NB4 (cell line): ENCODE measurements at regions not wholly inside any gene's neighbourhood (a gene's known extent, or its start where the extent isn't known, plus 50 kb on each side); places are given as distances from the start of the nearest gene placed in this dataset.

ENCODE experiments used
- DNase-seq: peaks from one replicate; pipeline ENCODE4 v3.0.0; 2010; ENCODE audit warnings: low read depth
- H3K4me3 ChIP-seq: one replicate; pipeline ENCODE4 v1.5.1; 2011; ENCODE audit warnings: mild to moderate bottlenecking, low read depth, low read length, moderate library complexity
- MYC ChIP-seq: IDR thresholded peaks from 2 replicates; pipeline ENCODE4 v1.6.1; 2011; ENCODE audit warnings: low read depth, low read length
- POLR2A ChIP-seq: IDR thresholded peaks from 2 replicates; pipeline ENCODE4 v1.6.1; 2011; ENCODE audit warnings: mild to moderate bottlenecking; ENCODE audit not compliant: insufficient read length; ENCODE audit errors: extremely low read depth
- TF ChIP-seq, protein P1 (sequence below): IDR thresholded peaks from one replicate; pipeline ENCODE4 v1.5.1; 2012; ENCODE audit warnings: low read depth, low read length
- TF ChIP-seq, protein P2 (sequence below): IDR thresholded peaks from 2 replicates; pipeline ENCODE4 v1.6.1; 2011; ENCODE audit warnings: low read depth, low read length

DNA sequence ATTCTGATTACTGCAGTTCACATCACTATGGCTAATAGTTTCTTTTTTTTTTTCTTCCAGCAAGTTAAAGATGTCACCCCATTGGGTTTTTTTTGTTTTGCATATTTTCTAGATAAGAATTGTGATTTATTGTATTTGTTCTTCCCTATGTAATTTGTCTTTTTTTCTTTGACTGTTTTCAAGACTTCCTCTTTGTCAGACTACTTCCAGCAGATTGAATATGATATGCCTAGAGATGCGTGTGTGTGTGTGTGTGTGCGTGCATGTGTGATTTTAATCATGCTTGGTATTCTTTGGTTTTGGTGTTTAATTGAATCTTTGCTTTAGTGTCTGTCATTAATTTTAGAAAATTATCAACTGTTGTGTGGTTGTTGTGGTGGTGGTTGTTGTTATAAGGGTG, 166.7 kb upstream of the SLC39A10 start:
- H3K4me3 ChIP-seq, result no peak overlapping the region
- DNase-seq, result peak; percentile 54
- TF ChIP-seq, protein P1, sequence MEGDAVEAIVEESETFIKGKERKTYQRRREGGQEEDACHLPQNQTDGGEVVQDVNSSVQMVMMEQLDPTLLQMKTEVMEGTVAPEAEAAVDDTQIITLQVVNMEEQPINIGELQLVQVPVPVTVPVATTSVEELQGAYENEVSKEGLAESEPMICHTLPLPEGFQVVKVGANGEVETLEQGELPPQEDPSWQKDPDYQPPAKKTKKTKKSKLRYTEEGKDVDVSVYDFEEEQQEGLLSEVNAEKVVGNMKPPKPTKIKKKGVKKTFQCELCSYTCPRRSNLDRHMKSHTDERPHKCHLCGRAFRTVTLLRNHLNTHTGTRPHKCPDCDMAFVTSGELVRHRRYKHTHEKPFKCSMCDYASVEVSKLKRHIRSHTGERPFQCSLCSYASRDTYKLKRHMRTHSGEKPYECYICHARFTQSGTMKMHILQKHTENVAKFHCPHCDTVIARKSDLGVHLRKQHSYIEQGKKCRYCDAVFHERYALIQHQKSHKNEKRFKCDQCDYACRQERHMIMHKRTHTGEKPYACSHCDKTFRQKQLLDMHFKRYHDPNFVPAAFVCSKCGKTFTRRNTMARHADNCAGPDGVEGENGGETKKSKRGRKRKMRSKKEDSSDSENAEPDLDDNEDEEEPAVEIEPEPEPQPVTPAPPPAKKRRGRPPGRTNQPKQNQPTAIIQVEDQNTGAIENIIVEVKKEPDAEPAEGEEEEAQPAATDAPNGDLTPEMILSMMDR, result no peak
- no peak for TF ChIP-seq MYC

DNA sequence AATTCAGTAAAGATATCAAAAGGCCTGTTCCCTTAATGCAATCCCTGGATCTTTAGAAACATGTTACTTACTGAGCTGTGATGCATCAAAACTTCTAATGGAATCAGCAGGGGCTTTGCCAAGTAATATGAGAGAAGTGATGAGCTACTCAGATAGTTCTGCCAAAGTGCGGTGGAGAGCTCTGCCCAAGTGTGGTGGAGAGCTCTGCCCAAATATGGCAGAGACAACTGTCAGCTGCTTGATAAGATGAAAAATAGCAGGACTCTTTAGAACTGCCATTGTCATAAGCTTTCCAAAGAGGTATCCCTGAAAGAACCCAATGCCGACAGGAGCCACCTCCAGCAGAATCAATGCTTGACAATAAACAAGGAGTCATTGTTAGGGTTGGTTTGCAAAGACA, 167.9 kb upstream of the SLC39A10 start:
- DNase-seq, result no peak
- H3K4me3 ChIP-seq, result no peak overlapping the region
- TF ChIP-seq, protein P1, result no peak
- TF ChIP-seq MYC, result no peak
- TF ChIP-seq, protein P2, sequence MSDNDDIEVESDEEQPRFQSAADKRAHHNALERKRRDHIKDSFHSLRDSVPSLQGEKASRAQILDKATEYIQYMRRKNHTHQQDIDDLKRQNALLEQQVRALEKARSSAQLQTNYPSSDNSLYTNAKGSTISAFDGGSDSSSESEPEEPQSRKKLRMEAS, result no peak
- no peak for TF ChIP-seq POLR2A

DNA sequence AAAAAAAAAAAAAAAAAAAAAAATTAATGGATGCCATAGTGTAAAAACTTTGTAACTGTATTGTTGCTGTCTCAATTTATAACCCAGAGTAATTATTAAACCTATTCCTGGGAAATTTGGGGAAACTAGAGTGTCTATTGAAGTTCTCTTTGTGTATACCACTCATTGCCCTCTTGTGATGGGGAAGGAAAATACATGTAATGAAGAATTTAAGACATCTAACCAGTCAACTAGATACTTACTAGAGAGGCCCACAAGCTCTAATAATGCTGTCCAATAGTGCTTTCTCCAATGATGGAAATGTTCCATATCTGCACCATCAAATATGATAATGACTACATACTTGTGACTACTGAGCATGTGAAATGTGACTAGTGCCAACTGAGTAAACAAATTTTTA, 168.5 kb upstream of the SLC39A10 start:
- TF ChIP-seq, protein P2, result no peak
- TF ChIP-seq, protein P1, result no peak
- TF ChIP-seq MYC (no peak), POLR2A (no peak)
- DNase-seq, result peak; percentile 65
- no peak overlapping the region for H3K4me3 ChIP-seq

DNA sequence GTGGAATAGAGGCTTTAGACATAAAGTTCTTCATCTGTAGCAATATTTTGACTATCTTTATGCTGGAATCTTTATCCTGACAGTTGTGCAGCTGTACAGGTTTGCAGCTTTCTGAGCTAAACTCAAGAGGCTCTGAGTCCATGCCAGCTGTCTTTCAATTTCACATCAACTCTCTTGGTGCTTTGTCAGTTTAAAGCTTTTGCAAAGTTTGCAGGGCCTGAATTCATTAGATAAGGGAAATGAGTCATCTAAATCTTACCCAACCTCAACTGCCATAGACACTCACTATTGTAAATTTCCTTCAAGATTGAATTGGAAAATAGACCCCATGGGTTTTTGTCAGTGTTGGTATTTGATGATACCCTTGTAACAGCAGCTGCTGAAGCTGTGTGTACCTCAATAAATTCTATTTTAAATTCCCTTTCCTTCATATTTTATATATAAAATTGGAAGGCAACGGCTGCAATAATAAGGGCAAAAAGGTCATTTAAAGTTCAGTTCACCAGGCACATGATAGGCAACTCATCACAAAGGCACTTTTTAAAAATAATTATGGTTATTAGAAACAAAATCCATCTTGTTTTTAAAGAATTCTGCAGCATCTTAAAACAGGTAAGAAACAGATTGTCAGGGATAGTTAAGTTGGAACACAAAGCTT, 169.9 kb upstream of the SLC39A10 start:
- no peak overlapping the region for H3K4me3 ChIP-seq
- DNase-seq, result peak; percentile 98
- TF ChIP-seq, protein P1, result no peak
- TF ChIP-seq MYC, result peak; percentile 62
- TF ChIP-seq POLR2A, result peak; percentile 13
- TF ChIP-seq, protein P2, result peak; percentile 51; the same call in 1 of the 2 replicates

DNA sequence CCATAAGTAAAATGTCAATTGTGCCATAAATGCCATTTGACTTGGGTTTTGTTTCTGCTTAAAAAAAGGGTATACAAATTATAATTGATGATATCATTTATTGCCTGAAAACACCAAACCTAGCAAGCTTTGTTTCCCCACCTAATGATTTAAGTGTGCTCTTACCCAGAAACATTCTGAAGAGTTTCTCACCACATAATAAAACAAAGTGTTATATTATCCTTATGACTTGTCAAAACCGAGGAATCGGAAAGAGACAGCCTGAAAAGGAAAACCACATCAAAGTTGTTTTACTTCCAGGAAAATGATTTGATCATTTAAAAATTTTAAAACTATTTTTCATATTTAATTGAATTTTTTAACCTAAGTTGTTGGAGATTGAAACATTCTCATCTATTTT, 170.5 kb upstream of the SLC39A10 start:
- TF ChIP-seq, protein P1, result no peak
- TF ChIP-seq POLR2A (no peak), MYC (no peak)
- TF ChIP-seq, protein P2, result no peak
- peak overlapping the region; percentile 7 for H3K4me3 ChIP-seq
- peak; percentile 33 for DNase-seq
